CD14-positive monocyte (primary cell): ENCODE measurements at regions not wholly inside any gene's neighbourhood (a gene's known extent, or its start where the extent isn't known, plus 50 kb on each side); places are given as distances from the start of the nearest gene placed in this dataset.

Experiments
- DNase-seq, 3 donors: peaks; one replicate each; pipeline ENCODE4 v3.0.0-alpha.2; 2011 to 2022
- H2AFZ ChIP-seq: 2 replicates; pipeline ENCODE4 v1.6.0; 2012; ENCODE audit warnings: mild to moderate bottlenecking, low read depth, low read length, inconsistent platforms; ENCODE audit not compliant: insufficient read depth, poor library complexity, severe bottlenecking
- H3K27ac ChIP-seq, 2 donors: 1 replicate in 1 of 2; 2 replicates in 1 of 2; pipeline ENCODE4 v1.5.1; 2012 to 2013; ENCODE audit warnings: low read length in 2 of 2, control low read depth in 1 of 2, inconsistent platforms in 1 of 2, low read depth in 1 of 2, mild to moderate bottlenecking in 1 of 2
- H3K27me3 ChIP-seq, 2 donors: one replicate each; pipeline versions ENCODE4 v1.6.0 to v1.6.1; 2011 to 2013; ENCODE audit warnings: low read length in 2 of 2; ENCODE audit not compliant: control insufficient read depth in 2 of 2, insufficient read depth in 2 of 2
- H3K36me3 ChIP-seq, 2 donors: replicated peaks in 1 of 2; 1 replicate in 1 of 2; 2 replicates in 1 of 2; pipeline versions ENCODE4 v1.5.1 to v1.6.1; 2012 to 2013; ENCODE audit warnings: low read length in 2 of 2, control low read depth in 1 of 2, inconsistent platforms in 1 of 2, mild to moderate bottlenecking in 1 of 2; ENCODE audit not compliant: insufficient read depth in 2 of 2, control insufficient read depth in 1 of 2
- H3K4me1 ChIP-seq, 2 donors: 1 replicate in 1 of 2; 2 replicates in 1 of 2; pipeline versions ENCODE4 v1.5.1 to v1.6.1; 2012 to 2013; ENCODE audit warnings: low read length in 2 of 2, control low read depth in 1 of 2, inconsistent platforms in 1 of 2, mild to moderate bottlenecking in 1 of 2, moderate library complexity in 1 of 2; ENCODE audit not compliant: insufficient read depth in 2 of 2, control insufficient read depth in 1 of 2
- H3K4me2 ChIP-seq: replicated peaks from 2 replicates; pipeline ENCODE3; 2012; ENCODE audit warnings: low read length, moderate library complexity, mild to moderate bottlenecking; ENCODE audit not compliant: poor library complexity, severe bottlenecking; ENCODE audit errors: extremely low read depth
- H3K4me3 ChIP-seq, 3 experiments: fragments of 200-600 bp in 1 of 3; sonication (generic) in 1 of 3; replicated peaks in 1 of 3; 1 replicate in 2 of 3; 2 replicates in 1 of 3; pipeline ENCODE4 v1.5.1; 2011 to 2013; ENCODE audit warnings: low read length in 3 of 3, mild to moderate bottlenecking in 3 of 3, control low read depth in 2 of 3, low read depth in 2 of 3, inconsistent platforms in 1 of 3, moderate library complexity in 1 of 3
- H3K79me2 ChIP-seq: 2 replicates; pipeline ENCODE4 v1.6.0; 2012; ENCODE audit warnings: mild to moderate bottlenecking, control low read depth, inconsistent platforms, low read length, moderate library complexity; ENCODE audit not compliant: insufficient read depth
- H3K9ac ChIP-seq: 2 replicates; pipeline ENCODE4 v1.6.0; 2017; ENCODE audit warnings: low read length, mild to moderate bottlenecking; ENCODE audit not compliant: insufficient read depth, poor library complexity, severe bottlenecking
- H3K9me3 ChIP-seq, 2 donors: replicated peaks in 1 of 2; 1 replicate in 1 of 2; 2 replicates in 1 of 2; pipeline versions ENCODE4 v1.5.1 to v1.6.1; 2012 to 2013; ENCODE audit warnings: low read length in 2 of 2, control low read depth in 1 of 2; ENCODE audit not compliant: control insufficient read depth in 1 of 2, insufficient read depth in 1 of 2
- H4K20me1 ChIP-seq: 2 replicates; pipeline ENCODE4 v1.6.0; 2012; ENCODE audit warnings: mild to moderate bottlenecking, low read length, control low read depth, moderate library complexity; ENCODE audit not compliant: insufficient read depth
- H3K27ac Mint-ChIP-seq, 7 donors: one replicate each; pipeline ENCODE4 v1.8.0; 2020; ENCODE audit warnings: mild to moderate bottlenecking in 7 of 7, mixed read lengths in 7 of 7, moderate library complexity in 6 of 7, inconsistent platforms in 2 of 7
- H3K27me3 Mint-ChIP-seq, 3 donors: one replicate each; pipeline ENCODE4 v1.8.0; 2021 to 2022; ENCODE audit warnings: low read depth in 3 of 3, mild to moderate bottlenecking in 3 of 3, mixed read lengths in 3 of 3, moderate library complexity in 3 of 3, inconsistent platforms in 1 of 3
- H3K36me3 Mint-ChIP-seq, 2 donors: one replicate each; pipeline ENCODE4 v1.8.0; 2020; ENCODE audit warnings: mixed read lengths in 2 of 2, inconsistent platforms in 1 of 2, mild to moderate bottlenecking in 1 of 2
- H3K4me1 Mint-ChIP-seq: one replicate; pipeline ENCODE4 v1.8.0; 2020; ENCODE audit warnings: mild to moderate bottlenecking, mixed read lengths
- H3K4me3 Mint-ChIP-seq, 2 donors: one replicate each; pipeline ENCODE4 v1.8.0; 2020; ENCODE audit warnings: mild to moderate bottlenecking in 2 of 2, mixed read lengths in 2 of 2, moderate library complexity in 1 of 2
- H3K9me3 Mint-ChIP-seq, 7 donors: one replicate each; pipeline ENCODE4 v1.8.0; 2020 to 2022; ENCODE audit warnings: mixed read lengths in 7 of 7, mild to moderate bottlenecking in 6 of 7, moderate library complexity in 6 of 7, inconsistent platforms in 2 of 7
- CTCF ChIP-seq: fragments of 200-600 bp; IDR thresholded peaks from one replicate; pipeline ENCODE4 v1.8.0; 2022; ENCODE audit warnings: antibody characterized with exemption, mild to moderate bottlenecking
- WGBS: methylation state at CpG from one replicate; pipeline ENCODE4 v1.1.5; 2013; ENCODE audit warnings: missing lambda C conversion rate; ENCODE audit not compliant: insufficient coverage; 5-methylcytosine and 5-hydroxymethylcytosine counted together
- intact Hi-C, 2 donors: fragments of 100-400 bp; cut with micrococcal nuclease; formaldehyde crosslinking; loops; one replicate each; pipeline versions ENCODE4 v1.15.0 to v1.15.1; 2023

GRCh38 chr6:99111590-99111989 lies 163.8 kb upstream of the FBXL4 start:
- H3K4me3 Mint-ChIP-seq, result no peak overlapping the region
- H3K27ac ChIP-seq, result no peak overlapping the region
- no peak overlapping the region for H3K9ac ChIP-seq
- H3K9me3 Mint-ChIP-seq, result peaks cover 0 to 4% (median 0%) of the 10 kb centered on the region in 7 donors
- H3K36me3 Mint-ChIP-seq, result no peaks in the 10 kb centered on the region
- no peaks in the 10 kb centered on the region for H3K79me2 ChIP-seq
- no peak overlapping the region for H3K4me2 ChIP-seq
- no peak for TF ChIP-seq CTCF
- H3K9me3 ChIP-seq, result no peaks in the 10 kb centered on the region
- H4K20me1 ChIP-seq, result no peaks in the 10 kb centered on the region
- no peak overlapping the region for H3K27ac Mint-ChIP-seq
- H3K27me3 ChIP-seq, result peaks cover 5 to 7% of the 10 kb centered on the region in 2 donors
- H3K4me1 Mint-ChIP-seq, result no peaks in the 10 kb centered on the region
- H2AFZ ChIP-seq, result no peak overlapping the region
- no CpG with 5 or more reads among the region's 3 CpGs for WGBS
- peaks cover 9 to 17% (median 16%) of the 10 kb centered on the region in 3 donors for H3K27me3 Mint-ChIP-seq
- H3K36me3 ChIP-seq, result no peaks in the 10 kb centered on the region
- H3K4me1 ChIP-seq, result no peaks in the 10 kb centered on the region
- intact Hi-C loops, result no loop called here
- no peak overlapping the region for H3K4me3 ChIP-seq
- DNase-seq, result no peak

- H4K20me1 ChIP-seq, result no peaks in the 10 kb centered on the region
Observed at GRCh38 chr6:99110029-99110428, 162.3 kb upstream of the FBXL4 start.

More at GRCh38 chr6:99110029-99110428, 162.3 kb upstream of the FBXL4 start:
- no peaks in the 10 kb centered on the region for H3K9me3 ChIP-seq
- no peaks in the 10 kb centered on the region for H3K4me1 Mint-ChIP-seq
- no peaks in the 10 kb centered on the region for H3K36me3 ChIP-seq
- DNase-seq, result no peak
- H3K79me2 ChIP-seq, result no peaks in the 10 kb centered on the region
- no peak overlapping the region for H3K4me2 ChIP-seq
- TF ChIP-seq CTCF, result no peak
- H3K9ac ChIP-seq, result no peak overlapping the region
- peaks cover 5 to 7% of the 10 kb centered on the region in 2 donors for H3K27me3 ChIP-seq
- no peak overlapping the region for H3K4me3 Mint-ChIP-seq
- H3K9me3 Mint-ChIP-seq, result peaks cover 0 to 4% (median 0%) of the 10 kb centered on the region in 7 donors
- intact Hi-C loops, result no loop called here
- no peak overlapping the region for H2AFZ ChIP-seq
- H3K27me3 Mint-ChIP-seq, result peaks cover 12 to 17% (median 17%) of the 10 kb centered on the region in 3 donors
- no peak overlapping the region for H3K27ac ChIP-seq
- no peaks in the 10 kb centered on the region for H3K36me3 Mint-ChIP-seq
- 40% methylated on average over 1 of the region's 3 CpGs for WGBS
- no peaks in the 10 kb centered on the region for H3K4me1 ChIP-seq
- no peak overlapping the region for H3K27ac Mint-ChIP-seq
- no peak overlapping the region for H3K4me3 ChIP-seq
